Activated naive CD4-positive, alpha-beta T cell treated with anti-CD3 and anti-CD28 coated beads, Interleukin-2, amount 50 U/mL, for 16 hours (primary cell): ENCODE measurements at regions not wholly inside any gene's neighbourhood (a gene's known extent, or its start where the extent isn't known, plus 50 kb on each side); places are given as distances from the start of the nearest gene placed in this dataset.

Experiments
- DNase-seq: peaks from one replicate; pipeline ENCODE4 v3.0.0-alpha.2; 2020

DNA sequence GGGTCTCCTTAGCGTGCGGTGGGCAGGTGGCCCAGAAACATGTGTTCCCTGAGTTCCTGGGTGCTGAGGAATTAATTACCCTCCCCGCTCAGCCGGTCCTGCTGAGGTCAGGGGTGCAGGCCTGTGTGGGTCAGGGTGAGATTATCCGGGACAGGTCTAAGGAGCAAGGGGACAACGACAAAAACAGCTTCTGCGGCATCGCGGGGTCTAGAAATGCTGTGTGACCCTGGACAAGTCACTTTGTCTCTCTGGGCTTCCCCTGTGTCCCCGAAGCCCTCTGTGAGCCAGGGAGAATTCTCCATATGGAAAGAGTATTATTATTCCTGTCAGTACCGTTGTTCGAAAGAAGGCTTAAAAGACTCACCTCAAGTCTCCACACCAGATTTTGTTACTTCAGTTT is 186.1 kb downstream of the MN1 start:
- no peak for DNase-seq

DNA sequence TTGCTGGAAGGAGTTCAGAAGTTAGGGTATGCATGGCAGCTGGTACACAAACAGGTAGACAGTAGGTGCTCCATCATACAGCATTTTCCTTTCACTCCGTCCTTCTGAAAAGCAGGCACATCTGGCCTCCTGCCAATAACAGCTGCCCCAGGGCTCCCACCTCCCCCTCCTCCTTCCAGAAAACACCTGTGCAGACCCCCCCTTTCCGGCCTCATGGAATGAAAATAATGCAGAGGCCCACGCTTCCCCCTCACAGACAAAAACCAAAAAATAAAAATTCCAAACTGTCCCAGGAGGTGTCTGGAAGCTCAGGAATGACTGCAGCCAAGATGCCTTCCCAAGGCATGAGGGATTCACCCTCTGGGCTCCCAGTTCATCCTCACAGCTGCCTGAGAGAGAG is 185.5 kb downstream of the MN1 start:
- DNase-seq: no peak

DNA sequence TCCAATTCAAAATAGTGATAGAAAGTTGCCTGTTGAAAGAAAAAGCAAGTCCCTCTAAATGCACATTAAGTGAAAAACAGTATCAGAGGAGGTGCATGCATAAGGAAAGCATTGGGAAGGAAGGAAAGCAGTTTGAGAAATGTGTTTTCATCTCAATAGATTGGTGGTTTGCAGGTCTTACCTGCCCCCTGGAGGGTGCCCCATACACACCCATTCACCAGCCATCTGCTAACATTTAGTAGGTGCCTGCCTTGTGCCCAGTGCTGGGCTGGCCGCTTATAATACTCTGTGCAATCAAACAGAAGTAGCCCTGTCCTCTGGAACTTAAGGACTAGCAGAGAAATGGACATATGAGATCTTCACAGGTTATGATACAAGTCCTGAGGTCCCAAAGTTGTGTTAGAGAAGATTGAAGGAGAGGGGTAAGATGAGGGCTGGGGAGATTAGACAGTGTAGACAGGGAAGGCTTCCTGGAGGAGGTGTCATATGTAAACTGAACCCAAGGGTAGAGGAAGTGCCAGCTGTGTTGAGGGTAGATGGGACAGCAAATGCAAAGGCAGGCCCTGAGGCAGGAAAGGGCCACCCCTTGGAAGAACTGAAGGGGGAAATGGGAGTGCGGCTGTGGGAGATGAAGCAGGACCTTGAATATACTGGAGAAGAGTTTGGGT is 184.2 kb downstream of the MN1 start:
- no peak for DNase-seq

DNA sequence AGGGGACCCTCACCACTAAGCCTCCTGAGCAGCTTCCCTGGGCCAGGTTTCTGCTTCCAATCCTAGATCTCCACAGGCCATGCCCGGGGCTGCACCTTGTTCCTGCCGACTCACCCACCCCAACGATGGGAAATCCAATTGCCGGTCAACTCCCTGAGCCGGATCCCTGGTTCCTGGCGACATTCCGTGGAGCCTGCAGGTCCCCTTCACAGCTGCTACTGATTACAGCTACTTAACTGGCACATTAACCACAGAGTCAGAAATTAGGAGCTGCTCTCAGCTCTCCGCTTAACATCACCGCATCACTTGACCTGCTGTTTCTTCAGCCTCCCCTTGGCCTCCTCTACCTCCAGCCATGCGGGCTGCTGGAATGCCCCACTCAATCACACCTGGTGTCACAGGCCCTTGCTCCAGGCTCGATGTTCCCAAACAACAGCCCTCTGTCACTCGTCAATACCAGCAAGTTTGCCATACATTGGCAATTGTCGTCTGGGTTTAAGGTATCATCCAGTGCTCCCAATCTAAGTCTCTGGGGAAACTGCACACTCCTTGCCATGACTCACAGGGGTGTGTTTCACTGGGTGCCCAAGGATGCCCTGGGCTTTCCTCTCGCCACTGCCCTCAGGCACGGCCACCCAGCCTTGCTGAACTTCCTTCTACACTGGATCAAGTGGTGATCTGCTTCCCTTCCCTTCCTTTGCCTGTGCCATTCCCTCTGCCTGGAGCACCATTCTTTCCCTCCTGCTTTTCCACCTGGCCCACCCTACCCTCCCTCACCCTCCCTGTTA is 181.0 kb downstream of the MN1 start:
- no peak for DNase-seq

DNA sequence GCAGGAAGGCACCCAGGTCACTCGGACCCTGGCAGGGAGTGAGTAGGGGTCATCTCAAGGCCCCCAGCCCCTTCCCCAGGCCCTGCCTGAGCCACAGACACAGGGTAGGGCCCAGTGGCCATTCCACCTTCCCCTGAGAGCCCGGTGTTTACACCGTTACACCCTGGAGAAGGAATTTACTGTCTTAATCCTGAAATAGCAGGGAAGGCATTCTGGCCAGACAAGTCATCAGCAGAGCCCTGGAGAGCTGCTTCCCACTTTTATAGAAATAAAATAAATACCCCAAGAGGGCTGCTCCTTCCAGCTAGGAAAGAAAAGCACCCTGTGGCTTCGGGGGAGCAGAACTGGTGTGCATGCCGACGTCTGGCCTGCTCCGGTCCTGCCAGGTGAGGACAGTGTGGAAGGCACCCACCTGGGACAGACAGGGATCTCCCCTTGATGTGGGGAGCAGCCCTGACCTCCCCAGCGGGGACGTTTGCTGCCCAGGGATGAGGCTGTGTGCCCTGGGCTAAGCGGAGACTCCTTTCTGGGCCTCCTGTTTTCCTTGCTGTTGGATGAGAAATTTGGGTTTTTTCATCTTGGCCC is 180.0 kb downstream of the MN1 start:
- DNase-seq: no peak

DNA sequence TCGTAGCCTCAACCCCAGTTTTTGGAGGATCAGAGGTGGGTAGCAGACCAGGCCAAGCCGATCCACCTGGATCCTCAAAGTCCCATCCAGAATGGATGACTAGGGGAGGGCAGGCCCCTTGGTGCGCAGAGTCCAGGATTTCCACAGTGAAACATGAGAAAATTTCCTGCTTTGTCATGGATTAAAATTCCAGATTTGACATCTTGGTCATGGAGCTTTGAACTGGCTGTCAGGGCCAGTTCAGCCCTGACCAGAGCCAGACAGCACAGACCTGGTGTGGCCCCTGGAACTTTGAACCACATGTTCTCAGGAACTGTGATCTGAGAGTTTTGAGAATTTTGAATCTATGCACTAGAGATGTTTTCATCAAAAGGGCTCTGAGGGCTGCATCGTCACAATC is 177.5 kb downstream of the MN1 start:
- no peak for DNase-seq

DNA sequence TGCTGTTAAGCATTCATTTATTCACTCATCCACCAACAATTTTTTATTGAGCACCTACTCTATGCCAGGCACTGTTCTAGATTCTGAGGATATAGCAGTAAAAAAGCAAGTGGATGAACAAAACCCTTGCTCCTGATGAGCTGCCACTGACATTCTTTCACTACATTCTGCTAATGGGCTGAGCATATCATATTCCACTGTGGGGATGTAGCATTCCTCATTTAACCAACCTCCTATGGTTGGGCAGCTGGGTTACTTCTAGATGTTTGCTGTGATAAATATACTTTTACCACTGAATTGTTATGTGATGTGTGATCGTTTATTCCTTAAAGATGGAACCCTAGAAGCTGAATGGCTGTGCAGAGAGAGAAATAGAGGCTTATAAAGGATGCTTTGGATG is 176.9 kb downstream of the MN1 start:
- no peak for DNase-seq

DNA sequence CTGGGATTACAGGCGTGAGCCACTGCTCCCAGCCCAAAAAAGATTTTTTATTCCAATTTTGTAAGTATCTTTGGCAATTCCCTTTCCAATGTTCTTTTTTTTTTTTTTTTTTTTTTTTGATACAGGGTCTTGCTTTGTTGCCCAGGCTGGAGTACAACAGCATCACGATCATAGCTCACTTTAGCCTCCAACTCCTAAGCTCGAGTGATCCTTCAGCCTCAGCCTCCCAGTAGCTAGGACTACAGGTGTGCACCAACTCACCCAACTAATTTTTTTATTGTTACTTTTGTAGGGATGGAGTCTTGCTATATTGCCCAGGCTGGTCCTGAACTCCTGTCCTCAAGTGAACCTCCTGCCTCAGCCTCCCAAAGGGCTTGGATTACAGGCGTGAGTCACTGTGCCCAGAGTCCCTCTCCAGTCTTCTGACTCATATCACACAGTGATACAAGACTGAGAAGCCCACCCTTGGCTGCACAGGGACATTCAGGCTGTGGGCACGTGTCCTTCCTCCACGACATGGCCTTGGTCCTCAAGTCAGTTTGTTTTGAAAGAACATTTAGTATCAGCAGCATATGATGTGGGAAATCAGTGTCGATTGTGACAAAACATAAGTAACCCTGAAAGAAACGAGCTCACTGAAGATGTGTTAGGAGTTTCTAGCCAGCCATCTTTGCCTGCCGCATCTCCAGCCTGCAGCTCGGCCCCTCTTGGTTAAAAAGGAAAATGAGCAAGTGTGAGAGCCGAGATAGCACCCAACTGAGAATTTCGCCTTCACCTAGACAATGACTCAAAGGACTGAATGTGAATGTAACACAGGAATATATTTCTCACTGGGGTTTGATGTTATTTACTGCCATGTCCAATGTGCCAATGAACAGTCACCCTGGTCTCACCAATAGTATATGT is 175.5 kb downstream of the MN1 start:
- no peak for DNase-seq

DNA sequence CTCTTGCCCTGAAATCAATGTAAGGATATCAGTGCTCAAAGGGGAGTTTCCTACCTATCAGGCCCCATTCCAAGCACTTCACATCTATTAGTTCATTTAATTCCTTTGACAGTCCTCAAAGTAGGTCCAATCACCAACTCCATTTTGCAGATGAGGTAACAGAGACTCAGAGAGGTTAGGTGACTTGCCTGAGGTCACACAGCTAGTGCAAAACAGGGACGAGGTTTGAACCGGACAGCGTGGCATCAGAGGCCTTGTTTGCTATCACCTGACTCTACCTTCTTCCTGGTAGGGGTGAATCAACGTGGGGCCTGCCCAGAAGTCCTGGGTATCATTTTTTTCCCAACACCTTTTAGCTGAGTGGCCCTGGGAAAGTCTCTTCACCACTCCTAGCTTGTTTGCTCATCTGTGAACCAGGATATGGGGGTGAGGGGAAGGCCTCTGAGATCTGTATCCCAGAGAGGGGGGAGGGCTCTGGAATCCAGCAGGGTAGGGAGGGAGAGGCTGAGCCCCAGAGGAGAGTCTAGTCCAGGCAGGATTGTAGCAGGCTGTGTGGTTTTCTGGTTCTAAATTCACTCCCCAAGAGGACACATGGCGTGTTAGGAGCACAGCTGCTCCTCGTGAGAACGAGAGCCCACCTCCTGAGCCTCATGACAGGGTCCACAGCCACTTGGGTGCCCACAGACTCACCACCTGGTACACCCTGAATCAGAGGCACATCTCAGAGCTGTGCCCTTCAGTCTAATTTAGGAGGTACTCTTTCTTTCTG is 174.7 kb downstream of the MN1 start:
- DNase-seq: no peak

DNA sequence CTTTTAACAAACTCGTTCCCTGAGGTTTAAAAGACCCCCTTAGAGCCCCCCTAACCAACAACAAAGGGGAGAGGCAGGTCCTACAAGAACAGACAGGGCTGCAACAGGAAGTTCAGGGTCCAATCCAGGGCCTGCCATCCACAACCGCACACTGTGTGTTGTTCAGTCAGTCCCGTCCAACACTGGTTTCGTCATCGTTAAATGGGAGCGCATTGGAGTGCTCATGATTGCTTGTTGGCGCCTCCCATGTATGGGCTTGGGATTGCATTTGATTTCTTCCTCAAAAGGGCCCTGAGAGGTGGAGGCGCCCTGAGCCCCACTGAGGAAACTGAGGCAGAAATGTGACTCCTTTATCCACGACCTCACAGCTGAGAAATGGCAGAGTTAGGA is 174.1 kb downstream of the MN1 start:
- DNase-seq: no peak

DNA sequence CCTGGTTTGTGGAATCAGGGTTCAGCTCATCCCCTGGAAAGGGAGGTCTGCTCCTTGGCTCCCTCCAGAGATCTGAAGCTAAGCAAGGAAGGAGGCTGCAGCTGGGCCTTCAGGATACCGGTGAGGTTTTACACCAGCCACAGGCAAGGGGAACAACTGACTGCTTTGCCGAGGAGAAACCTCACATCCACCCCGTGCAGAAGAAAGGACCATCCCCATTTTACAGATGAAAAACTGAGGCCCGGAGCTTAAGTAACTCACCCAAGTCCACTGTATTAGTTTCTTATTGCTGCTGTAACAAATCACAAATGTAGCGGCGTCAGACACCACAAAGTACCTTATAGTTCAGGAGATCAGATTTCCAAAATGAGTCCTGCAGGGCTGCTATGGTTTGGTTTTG is 173.7 kb downstream of the MN1 start:
- DNase-seq: no peak

DNA sequence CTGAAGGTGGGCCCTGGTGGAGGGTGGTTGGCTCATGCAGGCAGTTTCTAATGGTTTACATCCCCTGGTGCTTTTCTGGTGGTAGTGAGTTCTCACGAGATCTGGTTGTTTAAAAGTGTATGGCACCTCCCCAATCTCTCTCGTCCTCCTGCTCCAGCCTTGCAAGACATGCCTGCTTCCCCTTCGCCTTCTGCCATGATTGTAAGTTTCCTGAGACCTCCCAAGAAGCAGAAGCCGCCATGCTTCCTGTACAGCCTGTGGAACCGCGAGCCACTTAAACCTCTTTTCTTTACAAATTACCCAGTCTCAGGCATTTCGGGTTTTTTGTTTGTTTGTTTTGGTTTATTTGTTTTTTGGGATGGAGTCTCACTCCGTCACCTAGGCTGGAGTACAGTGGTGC is 173.2 kb downstream of the MN1 start:
- DNase-seq: no peak

DNA sequence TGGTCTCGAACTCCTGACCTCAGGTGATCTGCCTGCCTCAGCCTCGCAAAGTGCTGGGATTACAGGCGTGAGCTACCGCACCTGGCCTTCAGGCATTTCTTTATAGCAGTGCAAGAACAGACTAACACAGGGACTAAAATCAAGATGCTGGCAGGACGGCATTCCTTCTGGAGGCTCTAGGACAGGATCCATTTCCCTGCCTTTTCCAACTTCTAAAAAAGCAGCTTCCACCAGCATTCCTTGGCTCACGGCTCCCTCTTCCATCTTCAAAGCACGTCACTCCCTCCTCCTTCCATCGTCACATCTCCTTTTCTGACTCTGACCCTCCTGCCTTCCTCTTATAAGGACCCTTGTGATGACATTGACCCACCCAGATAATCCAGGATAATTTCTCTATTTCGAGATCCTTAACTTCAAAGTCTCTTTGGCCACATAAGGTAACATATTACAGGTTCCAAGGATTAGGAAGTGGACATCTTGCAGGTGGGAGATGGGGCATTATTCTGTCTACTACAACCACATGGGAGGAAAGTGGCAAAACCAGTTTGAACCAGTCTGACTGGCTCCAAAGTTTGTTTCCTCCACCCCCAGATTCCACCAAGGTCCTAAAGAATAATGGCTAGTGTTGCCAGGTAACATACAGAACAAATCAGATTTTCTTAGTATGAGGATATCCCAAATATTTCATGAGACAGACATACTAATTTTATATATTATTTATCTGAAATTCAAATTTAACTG is 172.5 kb downstream of the MN1 start:
- DNase-seq: no peak

DNA sequence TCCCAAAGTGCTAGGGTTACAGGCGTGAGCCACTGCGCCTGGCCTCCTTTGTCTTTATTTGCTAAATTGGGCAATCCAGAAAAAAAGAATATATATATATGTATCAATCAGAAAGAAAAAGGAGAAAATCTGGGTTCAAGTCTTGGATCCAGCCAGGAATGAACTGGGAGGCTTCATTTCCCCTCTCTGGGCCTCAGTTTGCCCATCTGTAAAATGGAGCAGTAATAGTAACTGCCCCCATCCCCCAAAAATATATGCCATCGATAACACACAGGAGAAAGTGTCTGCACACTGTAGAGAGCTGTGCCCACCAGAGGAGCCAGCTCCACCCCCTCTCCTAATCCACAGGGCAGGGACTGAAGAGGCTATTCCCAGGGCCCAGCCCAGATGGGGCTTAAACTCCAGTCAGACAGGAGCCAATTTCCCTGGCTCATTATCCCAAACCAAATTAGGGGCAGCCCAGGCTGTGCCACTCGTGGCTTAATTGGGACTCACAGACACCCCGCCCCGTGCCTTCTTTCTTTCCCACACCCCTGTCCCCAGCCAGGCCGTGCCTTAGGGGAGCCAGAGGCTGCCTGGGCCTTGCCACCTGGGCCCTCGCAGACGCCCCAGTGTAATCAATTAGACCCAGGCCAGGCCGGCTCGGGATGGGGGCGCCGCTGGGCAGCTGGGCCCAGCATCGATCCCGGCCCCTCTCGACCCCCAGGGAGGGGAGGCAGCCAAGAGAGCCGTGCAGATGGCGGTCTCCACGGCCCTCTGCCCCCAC is 171.5 kb downstream of the MN1 start:
- no peak for DNase-seq

DNA sequence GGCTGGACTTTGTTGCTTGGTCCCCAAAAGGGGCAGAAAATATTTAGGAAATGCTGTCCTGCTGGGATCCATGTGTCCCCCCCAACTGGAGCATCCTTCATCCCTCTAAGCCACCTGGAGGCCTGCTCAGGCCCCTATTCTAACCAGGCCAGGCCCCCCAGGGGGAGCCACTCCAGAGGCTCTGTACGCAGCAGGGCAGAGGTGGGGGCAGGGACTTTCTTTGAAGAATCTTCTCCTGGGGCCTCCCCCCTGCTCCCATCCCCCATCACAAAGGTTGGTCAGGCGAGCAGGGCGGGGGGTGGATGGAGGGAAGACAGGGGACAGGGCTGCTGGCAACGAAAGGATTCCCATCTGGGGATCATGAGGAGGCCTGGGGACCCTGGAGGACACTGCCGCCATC is 170.8 kb downstream of the MN1 start:
- DNase-seq: no peak

DNA sequence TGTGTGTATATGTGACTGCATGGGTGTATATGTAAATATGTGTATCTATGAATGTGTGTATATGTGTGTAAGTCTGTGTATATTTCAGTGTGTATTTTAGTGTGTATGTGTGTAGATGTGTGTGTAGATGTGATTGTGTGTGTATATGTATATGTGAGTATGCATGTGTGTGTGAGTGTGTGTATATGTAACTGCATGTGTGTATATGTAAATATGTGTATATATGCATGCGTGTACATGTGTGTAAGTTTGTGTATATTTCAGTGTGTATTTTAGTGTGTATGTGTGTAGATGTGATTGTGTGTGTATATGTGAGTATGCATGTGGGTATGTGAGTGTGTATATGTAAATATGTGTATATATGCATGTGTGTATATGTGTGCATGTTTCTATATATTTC is 169.9 kb downstream of the MN1 start:
- DNase-seq: no peak

DNA sequence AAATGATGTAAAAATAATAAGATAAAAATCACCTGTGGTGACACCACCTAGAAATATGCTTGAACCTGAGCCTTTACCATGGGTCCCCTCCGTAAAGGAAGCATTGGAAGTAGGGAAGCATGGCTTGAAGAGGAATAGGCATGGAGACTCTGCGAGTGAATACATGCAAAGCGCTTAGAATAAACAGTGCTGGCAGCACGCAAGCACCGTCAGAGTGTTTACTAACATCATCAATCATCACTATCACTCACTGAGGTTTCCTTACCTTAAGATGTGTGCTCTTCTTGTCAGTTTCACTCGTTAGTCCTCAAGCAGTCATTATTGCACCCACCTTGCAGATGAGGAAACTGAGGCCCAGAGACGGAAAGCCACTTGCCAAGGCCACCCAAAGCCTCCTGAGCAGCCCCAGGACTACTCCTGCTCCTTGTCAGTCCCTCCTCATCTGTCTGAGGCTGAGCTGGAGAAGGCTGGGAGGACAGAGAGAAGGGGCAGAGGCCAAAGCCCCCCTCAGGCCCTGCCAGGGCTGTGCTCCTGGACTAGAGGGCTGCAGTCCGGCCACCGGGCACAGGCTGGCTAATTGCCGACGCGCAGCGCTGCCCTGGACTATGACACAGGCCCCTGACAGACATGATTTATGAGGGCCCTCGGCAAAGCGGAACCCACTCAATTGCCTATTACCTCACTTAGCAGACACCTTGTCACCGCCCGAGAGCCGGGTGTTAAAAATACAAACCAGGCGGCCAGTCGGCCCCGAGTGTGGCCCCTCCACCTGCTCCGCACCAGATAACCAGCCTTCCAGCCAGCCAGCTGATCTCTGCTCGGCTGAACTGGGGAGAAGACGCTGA is 168.9 kb downstream of the MN1 start:
- DNase-seq: no peak

DNA sequence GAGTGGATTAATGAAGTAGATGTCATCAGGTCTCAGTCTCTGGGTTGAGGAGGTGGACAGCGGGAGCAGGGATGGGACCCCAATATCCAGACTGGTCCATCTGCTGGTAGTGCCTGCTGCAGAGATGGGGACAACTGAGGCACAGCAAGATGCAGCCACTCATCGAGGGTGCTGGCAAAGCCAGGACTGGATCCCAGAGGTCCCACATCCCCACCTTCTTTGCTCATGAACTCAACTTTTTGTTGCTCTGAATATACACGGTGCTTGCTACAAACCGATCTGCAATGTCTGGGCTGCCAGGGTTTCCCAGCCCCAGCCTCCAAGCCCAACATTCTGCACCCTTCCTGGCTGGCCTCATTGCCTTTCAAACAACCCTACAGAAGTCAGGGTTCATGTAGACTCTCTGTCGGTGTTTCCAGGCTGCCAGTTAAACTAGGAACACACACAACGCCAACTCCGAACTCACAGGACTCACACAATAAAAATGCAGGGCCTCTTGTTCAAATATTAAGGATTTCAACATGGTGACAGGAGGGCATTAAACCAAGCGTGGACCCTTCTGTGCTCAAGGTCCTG is 168.2 kb downstream of the MN1 start:
- DNase-seq: no peak

DNA sequence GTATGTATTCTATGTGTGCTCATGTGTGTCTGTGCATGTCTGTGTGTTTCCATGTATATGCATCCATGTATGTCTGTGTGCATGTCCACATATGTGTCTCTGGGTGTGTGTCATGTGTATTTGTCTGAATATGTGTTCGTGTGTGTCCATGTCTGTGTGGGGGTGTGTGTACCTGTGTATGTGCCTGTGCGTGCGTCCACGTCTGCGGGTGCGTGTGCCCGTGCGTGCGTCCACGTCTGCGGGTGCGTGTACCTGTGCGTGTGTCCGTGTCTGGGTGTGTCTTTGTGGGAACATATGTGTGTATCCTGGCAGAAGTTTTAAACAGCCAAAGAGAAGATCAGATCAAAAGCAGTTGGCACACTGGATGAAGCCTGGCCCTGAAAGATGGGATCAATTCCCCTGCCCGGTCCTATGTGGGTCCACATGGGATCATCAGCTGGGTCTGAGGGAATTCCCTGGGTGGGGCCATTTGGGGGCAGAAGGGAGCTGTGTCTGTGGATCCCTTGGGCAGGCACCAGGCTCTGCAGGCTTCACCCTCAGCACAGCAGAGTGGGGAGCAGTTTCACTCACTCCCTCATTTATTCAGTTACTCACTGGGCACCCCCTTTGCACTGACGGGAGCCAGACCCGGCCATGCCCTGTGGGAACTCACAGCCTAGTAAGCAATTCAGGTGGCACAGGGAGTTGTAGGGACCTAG is 167.4 kb downstream of the MN1 start:
- DNase-seq: no peak
